Tibial nerve (tissue), 4 donors: ENCODE measurements at regions not wholly inside any gene's neighbourhood (a gene's known extent, or its start where the extent isn't known, plus 50 kb on each side); places are given as distances from the start of the nearest gene placed in this dataset.

ENCODE experiments used
- EP300 ChIP-seq, 2 donors: sonication (generic); formaldehyde crosslinking; IDR thresholded peaks; one replicate each; pipeline ENCODE4 v1.6.1; 2017; ENCODE audit warnings: antibody characterized with exemption in 2 of 2, mild to moderate bottlenecking in 1 of 2
- POLR2A ChIP-seq, 2 donors: fragments of 450-650 bp; IDR thresholded peaks; one replicate each; pipeline ENCODE4 v1.6.1; 2017; ENCODE audit warnings: antibody characterized with exemption in 2 of 2, mild to moderate bottlenecking in 2 of 2, moderate library complexity in 2 of 2
- TF ChIP-seq, protein P1 (sequence below), 5 experiments: fragments of 200-600 bp in 3 of 5; fragments of 450-650 bp in 2 of 5; sonication (generic) in 3 of 5; IDR thresholded peaks; one replicate each; pipeline ENCODE4 v1.5.1; 2016 to 2019; ENCODE audit warnings: antibody characterized with exemption in 5 of 5, mild to moderate bottlenecking in 3 of 5, moderate library complexity in 2 of 5

DNA sequence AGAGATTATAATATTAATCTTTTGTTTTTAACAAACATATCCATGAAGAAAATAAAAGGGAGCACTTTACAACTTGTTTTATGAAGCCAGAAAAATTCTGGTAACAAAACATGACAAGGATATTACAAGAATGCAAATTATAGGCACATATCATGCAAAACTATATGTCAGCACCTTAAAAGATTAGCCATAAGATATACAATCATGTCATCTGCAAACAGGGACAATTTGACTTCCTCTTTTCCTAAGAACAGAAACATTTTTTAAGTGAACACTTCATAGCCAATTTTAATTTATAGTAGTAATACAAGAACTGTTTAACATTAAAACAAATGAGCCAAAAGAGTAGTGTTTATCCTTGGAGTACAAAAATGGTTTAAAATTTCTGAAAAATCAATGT, 916.5 kb upstream of the CNTN5 start:
- TF ChIP-seq, protein P1, sequence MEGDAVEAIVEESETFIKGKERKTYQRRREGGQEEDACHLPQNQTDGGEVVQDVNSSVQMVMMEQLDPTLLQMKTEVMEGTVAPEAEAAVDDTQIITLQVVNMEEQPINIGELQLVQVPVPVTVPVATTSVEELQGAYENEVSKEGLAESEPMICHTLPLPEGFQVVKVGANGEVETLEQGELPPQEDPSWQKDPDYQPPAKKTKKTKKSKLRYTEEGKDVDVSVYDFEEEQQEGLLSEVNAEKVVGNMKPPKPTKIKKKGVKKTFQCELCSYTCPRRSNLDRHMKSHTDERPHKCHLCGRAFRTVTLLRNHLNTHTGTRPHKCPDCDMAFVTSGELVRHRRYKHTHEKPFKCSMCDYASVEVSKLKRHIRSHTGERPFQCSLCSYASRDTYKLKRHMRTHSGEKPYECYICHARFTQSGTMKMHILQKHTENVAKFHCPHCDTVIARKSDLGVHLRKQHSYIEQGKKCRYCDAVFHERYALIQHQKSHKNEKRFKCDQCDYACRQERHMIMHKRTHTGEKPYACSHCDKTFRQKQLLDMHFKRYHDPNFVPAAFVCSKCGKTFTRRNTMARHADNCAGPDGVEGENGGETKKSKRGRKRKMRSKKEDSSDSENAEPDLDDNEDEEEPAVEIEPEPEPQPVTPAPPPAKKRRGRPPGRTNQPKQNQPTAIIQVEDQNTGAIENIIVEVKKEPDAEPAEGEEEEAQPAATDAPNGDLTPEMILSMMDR (IDR thresholded peaks at IDR 0.05) = no peak
- TF ChIP-seq EP300 (IDR thresholded peaks at IDR 0.05) (no peak), POLR2A (IDR thresholded peaks at IDR 0.05) (no peak)
